ENCODE measurements at regions not wholly inside any gene's neighbourhood (a gene's known extent, or its start where the extent isn't known, plus 50 kb on each side); places are given as distances from the start of the nearest gene placed in this dataset.

DNA sequence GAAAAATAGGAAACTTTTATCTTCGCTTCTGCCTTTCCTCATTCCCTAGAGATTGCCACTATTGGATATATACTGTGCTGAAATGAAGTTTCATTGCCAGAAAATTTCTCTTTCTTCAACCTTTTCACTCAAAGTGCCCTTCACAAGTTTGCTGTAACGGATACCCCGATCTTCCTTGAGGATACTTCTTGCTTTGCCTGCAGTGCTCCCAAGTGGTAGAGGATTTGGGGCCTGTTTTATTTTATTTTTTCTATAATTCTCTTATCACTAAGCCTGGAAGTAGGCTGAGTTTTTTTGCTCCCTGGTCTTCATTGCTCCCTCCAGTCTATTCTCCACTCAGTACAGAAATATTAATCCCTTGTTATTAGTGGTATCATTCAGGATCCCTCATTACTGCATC, 481.4 kb upstream of the CDH18 start:
- no peak overlapping the region for H3K27ac ChIP-seq (ENCODE audit: low read depth, low read length)
- no peak overlapping the region for H3K4me3 ChIP-seq (ENCODE audit: low read depth, low read length)
- no peaks in the 10 kb centered on the region for H3K27me3 ChIP-seq (ENCODE audit: control insufficient read depth, insufficient read depth, low read length)
- H3K36me3 ChIP-seq (ENCODE audit: control insufficient read depth, insufficient read depth, low read length), result no peaks in the 10 kb centered on the region
- no peak overlapping the region for H3K9ac ChIP-seq (ENCODE audit: low read length)
- no peaks in the 10 kb centered on the region for H3K9me3 ChIP-seq (ENCODE audit: control insufficient read depth, insufficient read depth, low read depth, low read length)
- no peaks in the 10 kb centered on the region for H3K4me1 ChIP-seq (ENCODE audit: control insufficient read depth, insufficient read depth, low read length)

DNA sequence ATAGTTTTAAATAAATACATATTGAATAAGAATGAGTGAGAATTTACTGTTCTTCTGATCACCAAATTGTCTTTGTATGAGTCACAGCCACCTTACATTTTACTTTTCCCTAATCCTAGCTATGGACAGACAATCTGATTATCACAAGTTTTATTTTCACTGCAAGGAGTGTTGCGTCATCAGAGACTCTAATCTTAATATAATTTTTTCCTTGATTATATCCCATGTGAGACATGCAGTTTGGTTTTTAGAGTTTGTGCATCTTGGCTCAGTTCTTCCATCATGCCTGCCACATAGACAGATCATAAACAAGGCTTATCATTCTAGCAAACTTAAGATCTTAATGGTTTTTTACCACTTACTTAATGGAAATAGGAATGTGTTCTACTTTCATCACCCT, 478.5 kb upstream of the CDH18 start:
- Histone ChIP-seq H3K36me3 (ENCODE audit: control insufficient read depth, insufficient read depth, low read length) (no peaks in the 10 kb centered on the region), H3K9me3 (ENCODE audit: control insufficient read depth, insufficient read depth, low read depth, low read length) (no peaks in the 10 kb centered on the region), H3K27me3 (ENCODE audit: control insufficient read depth, insufficient read depth, low read length) (no peaks in the 10 kb centered on the region), H3K4me3 (ENCODE audit: low read depth, low read length) (no peak overlapping the region), H3K27ac (ENCODE audit: low read depth, low read length) (no peak overlapping the region), H3K9ac (ENCODE audit: low read length) (no peak overlapping the region), H3K4me1 (ENCODE audit: control insufficient read depth, insufficient read depth, low read length) (no peaks in the 10 kb centered on the region)

DNA sequence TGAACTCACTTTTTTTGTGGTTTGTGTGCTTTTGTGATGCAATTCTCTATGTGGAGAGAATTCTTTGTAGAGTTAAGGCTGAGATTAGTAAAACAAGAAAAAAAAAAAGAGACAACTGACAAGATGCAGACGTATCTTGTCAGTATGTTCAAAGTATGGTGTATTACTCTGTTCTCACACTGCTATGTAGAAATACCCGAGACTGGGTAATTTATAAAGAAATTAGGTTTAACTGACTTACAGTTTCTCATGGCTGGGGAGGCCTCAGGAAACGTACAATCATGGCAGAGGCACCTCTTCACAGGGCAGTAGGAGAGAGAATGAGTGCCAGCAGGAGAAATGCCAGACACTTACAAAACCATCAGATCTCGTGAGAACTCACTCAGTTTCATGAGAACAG, 475.2 kb upstream of the CDH18 start:
- Histone ChIP-seq H3K4me3 (ENCODE audit: low read depth, low read length) (no peak overlapping the region), H3K9ac (ENCODE audit: low read length) (no peak overlapping the region), H3K27ac (ENCODE audit: low read depth, low read length) (no peak overlapping the region), H3K27me3 (ENCODE audit: control insufficient read depth, insufficient read depth, low read length) (no peaks in the 10 kb centered on the region), H3K4me1 (ENCODE audit: control insufficient read depth, insufficient read depth, low read length) (no peaks in the 10 kb centered on the region), H3K9me3 (ENCODE audit: control insufficient read depth, insufficient read depth, low read depth, low read length) (no peaks in the 10 kb centered on the region), H3K36me3 (ENCODE audit: control insufficient read depth, insufficient read depth, low read length) (no peaks in the 10 kb centered on the region)

DNA sequence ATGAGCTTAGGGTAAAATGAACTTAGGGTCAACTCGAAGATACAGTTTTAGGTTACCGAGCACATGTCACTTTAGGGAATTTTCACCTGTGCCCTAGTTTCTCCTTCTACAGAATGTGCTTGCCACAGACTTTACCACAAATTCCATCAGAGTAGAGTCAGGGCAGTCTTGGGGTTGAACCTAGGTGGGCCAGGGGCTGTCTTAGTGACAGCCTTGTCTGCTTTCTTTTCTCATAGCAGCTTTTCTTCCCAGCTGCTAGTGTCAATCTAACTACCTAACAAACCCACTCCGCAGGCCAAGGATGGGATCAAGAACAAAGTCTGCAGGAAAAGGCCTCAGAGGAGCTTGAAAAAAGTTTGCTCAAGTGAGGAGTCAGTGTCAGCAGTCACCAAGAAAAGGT, 458.1 kb upstream of the CDH18 start:
- no peak overlapping the region for H3K27ac ChIP-seq (ENCODE audit: low read depth, low read length)
- no peak overlapping the region for H3K9ac ChIP-seq (ENCODE audit: low read length)
- H3K36me3 ChIP-seq (ENCODE audit: control insufficient read depth, insufficient read depth, low read length), result no peaks in the 10 kb centered on the region
- peaks cover 2% of the 10 kb centered on the region; the same call in 1 of the 2 replicates for H3K9me3 ChIP-seq (ENCODE audit: control insufficient read depth, insufficient read depth, low read depth, low read length)
- H3K4me1 ChIP-seq (ENCODE audit: control insufficient read depth, insufficient read depth, low read length), result no peaks in the 10 kb centered on the region
- no peak overlapping the region for H3K4me3 ChIP-seq (ENCODE audit: low read depth, low read length)
- no peaks in the 10 kb centered on the region for H3K27me3 ChIP-seq (ENCODE audit: control insufficient read depth, insufficient read depth, low read length)

GRCh38 chr5:20445326-20445860, 457.4 kb upstream of the CDH18 start:
- H3K9me3 ChIP-seq (ENCODE audit: control insufficient read depth, insufficient read depth, low read depth, low read length), result peaks cover 2% of the 10 kb centered on the region; the same call in 1 of the 2 replicates
- H3K4me3 ChIP-seq (ENCODE audit: low read depth, low read length), result no peak overlapping the region
- no peaks in the 10 kb centered on the region for H3K36me3 ChIP-seq (ENCODE audit: control insufficient read depth, insufficient read depth, low read length)
- no peak overlapping the region for H3K27ac ChIP-seq (ENCODE audit: low read depth, low read length)
- H3K27me3 ChIP-seq (ENCODE audit: control insufficient read depth, insufficient read depth, low read length), result no peaks in the 10 kb centered on the region
- no peaks in the 10 kb centered on the region for H3K4me1 ChIP-seq (ENCODE audit: control insufficient read depth, insufficient read depth, low read length)
- no peak overlapping the region for H3K9ac ChIP-seq (ENCODE audit: low read length)

- Histone ChIP-seq H3K4me3 (ENCODE audit: low read depth, low read length) (no peak overlapping the region), H3K9me3 (ENCODE audit: control insufficient read depth, insufficient read depth, low read depth, low read length) (no peaks in the 10 kb centered on the region), H3K27ac (ENCODE audit: low read depth, low read length) (no peak overlapping the region), H3K27me3 (ENCODE audit: control insufficient read depth, insufficient read depth, low read length) (no peaks in the 10 kb centered on the region), H3K4me1 (ENCODE audit: control insufficient read depth, insufficient read depth, low read length) (no peaks in the 10 kb centered on the region), H3K36me3 (ENCODE audit: control insufficient read depth, insufficient read depth, low read length) (no peaks in the 10 kb centered on the region), H3K9ac (ENCODE audit: low read length) (no peak overlapping the region)
Measured at GRCh38 chr5:20434786-20435185, 446.8 kb upstream of the CDH18 start.

DNA sequence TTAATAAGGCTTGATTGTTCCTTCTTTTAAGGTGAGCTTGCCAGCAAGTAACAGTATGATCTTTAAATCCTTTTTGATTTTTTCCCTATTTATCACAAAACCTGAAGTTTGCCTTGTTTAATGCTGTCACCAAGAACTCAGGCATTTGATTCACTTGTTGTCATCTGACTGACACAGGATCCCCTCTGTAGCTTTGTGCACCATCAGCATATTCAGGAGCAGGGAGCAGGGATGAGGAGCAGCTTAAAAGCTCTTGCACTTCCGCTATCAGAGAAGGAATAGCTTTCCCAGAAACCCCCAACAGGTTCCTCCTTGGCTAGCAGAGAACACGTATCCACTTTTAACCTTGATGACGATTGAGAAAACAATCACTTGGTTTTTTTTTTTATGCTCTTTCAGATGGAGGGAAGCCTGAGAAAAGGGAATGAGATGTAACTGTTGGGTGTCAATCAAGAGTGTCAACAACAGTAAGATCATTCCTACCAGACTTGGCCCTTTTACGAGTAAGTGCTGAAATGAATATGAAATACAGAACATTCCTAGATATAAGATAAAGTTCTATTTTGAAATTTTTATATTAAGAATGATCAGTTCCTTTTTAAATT, 433.1 kb upstream of the CDH18 start:
- H3K36me3 ChIP-seq (ENCODE audit: control insufficient read depth, insufficient read depth, low read length), result no peaks in the 10 kb centered on the region
- H3K9me3 ChIP-seq (ENCODE audit: control insufficient read depth, insufficient read depth, low read depth, low read length), result no peaks in the 10 kb centered on the region
- H3K4me1 ChIP-seq (ENCODE audit: control insufficient read depth, insufficient read depth, low read length), result no peaks in the 10 kb centered on the region
- no peaks in the 10 kb centered on the region for H3K27me3 ChIP-seq (ENCODE audit: control insufficient read depth, insufficient read depth, low read length)
- H3K27ac ChIP-seq (ENCODE audit: low read depth, low read length), result no peak overlapping the region
- no peak overlapping the region for H3K4me3 ChIP-seq (ENCODE audit: low read depth, low read length)
- H3K9ac ChIP-seq (ENCODE audit: low read length), result no peak overlapping the region
